MM.1S (cell line): ENCODE measurements at regions not wholly inside any gene's neighbourhood (a gene's known extent, or its start where the extent isn't known, plus 50 kb on each side); places are given as distances from the start of the nearest gene placed in this dataset.

ENCODE experiments used
- EZH2 ChIP-seq: fragments of 300-600 bp; sonication (generic); optimal IDR thresholded peaks from 2 replicates; pipeline ENCODE3; 2017; ENCODE audit warnings: low read depth, mild to moderate bottlenecking, antibody characterized with exemption, low read length, mixed read lengths
- EZH2phosphoT487 ChIP-seq: fragments of 300-600 bp; sonication (generic); IDR thresholded peaks from 2 replicates; pipeline ENCODE4 v1.6.1; 2018; ENCODE audit warnings: antibody characterized with exemption, low read length
- TF ChIP-seq, protein P1 (sequence below): fragments of 300-600 bp; sonication (generic); IDR thresholded peaks from 2 replicates; pipeline ENCODE4 v1.5.1; 2016; ENCODE audit warnings: antibody characterized with exemption, low read length, mixed read lengths

DNA sequence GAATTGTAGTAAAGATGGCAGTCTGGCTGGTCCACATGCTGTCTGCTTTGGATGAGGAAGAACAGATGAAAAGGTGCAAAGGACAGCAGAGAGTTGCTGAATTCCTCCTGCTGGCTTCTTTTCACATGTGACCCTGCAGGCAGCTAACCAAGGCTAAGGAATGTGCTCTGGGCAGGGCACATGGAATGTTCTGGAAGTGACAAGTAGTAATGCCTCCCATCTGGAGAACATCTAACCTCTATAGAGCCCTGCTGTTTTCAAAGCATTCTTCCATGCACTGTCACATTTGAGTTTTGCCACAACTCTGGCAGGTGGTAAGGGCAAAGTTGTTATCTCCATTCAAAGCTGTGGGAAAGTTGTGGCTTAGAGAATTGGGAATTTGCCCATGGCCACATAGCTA is 208.8 kb downstream of the STK31 start:
- no peak for TF ChIP-seq EZH2
- TF ChIP-seq, protein P1, sequence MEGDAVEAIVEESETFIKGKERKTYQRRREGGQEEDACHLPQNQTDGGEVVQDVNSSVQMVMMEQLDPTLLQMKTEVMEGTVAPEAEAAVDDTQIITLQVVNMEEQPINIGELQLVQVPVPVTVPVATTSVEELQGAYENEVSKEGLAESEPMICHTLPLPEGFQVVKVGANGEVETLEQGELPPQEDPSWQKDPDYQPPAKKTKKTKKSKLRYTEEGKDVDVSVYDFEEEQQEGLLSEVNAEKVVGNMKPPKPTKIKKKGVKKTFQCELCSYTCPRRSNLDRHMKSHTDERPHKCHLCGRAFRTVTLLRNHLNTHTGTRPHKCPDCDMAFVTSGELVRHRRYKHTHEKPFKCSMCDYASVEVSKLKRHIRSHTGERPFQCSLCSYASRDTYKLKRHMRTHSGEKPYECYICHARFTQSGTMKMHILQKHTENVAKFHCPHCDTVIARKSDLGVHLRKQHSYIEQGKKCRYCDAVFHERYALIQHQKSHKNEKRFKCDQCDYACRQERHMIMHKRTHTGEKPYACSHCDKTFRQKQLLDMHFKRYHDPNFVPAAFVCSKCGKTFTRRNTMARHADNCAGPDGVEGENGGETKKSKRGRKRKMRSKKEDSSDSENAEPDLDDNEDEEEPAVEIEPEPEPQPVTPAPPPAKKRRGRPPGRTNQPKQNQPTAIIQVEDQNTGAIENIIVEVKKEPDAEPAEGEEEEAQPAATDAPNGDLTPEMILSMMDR = no peak
- no peak for TF ChIP-seq EZH2phosphoT487
